ENCODE measurements at regions not wholly inside any gene's neighbourhood (a gene's known extent, or its start where the extent isn't known, plus 50 kb on each side); places are given as distances from the start of the nearest gene placed in this dataset.

GRCh38 chr7:12456506-12456905, 52.8 kb upstream of the VWDE start:
- H3K27me3 Mint-ChIP-seq (ENCODE audit: low read depth): peaks cover 11% of the 10 kb centered on the region
- ATAC-seq: no peak

GRCh38 chr7:12458520-12459131, 55.0 kb upstream of the VWDE start:
- H3K36me3 Mint-ChIP-seq (ENCODE audit: insufficient read depth): no peaks in the 10 kb centered on the region
- H3K27me3 Mint-ChIP-seq (ENCODE audit: low read depth): peaks cover 11% of the 10 kb centered on the region
- H3K4me1 Mint-ChIP-seq (ENCODE audit: low read depth): no peaks in the 10 kb centered on the region
- H3K4me3 Mint-ChIP-seq: no peak overlapping the region
- DNase-seq (no peak), ATAC-seq (peak; percentile 46 to 54)
- H3K9me3 Mint-ChIP-seq: no peaks in the 10 kb centered on the region

More at GRCh38 chr7:12456506-12456905, 52.8 kb upstream of the VWDE start:
- Mint-ChIP-seq H3K4me1 (ENCODE audit: low read depth) (no peaks in the 10 kb centered on the region), H3K9me3 (no peaks in the 10 kb centered on the region), H3K4me3 (no peak overlapping the region), H3K36me3 (ENCODE audit: insufficient read depth) (no peaks in the 10 kb centered on the region)
- no peak for DNase-seq

- H3K4me1 Mint-ChIP-seq (ENCODE audit: low read depth): no peaks in the 10 kb centered on the region
- no peak for DNase-seq
- H3K4me3 Mint-ChIP-seq: no peak overlapping the region
- no peaks in the 10 kb centered on the region for H3K27me3 Mint-ChIP-seq (ENCODE audit: low read depth)
- no peaks in the 10 kb centered on the region for H3K36me3 Mint-ChIP-seq (ENCODE audit: insufficient read depth)
- no peak for ATAC-seq
- H3K9me3 Mint-ChIP-seq: no peaks in the 10 kb centered on the region
Measured at GRCh38 chr7:12467837-12468236, 64.2 kb upstream of the VWDE start.

GRCh38 chr7:12469568-12469967, 65.9 kb upstream of the VWDE start:
- no peak overlapping the region for H3K4me3 Mint-ChIP-seq
- no peaks in the 10 kb centered on the region for H3K4me1 Mint-ChIP-seq (ENCODE audit: low read depth)
- ATAC-seq (no peak), DNase-seq (no peak)
- H3K36me3 Mint-ChIP-seq (ENCODE audit: insufficient read depth): no peaks in the 10 kb centered on the region
- H3K9me3 Mint-ChIP-seq: no peaks in the 10 kb centered on the region
- H3K27me3 Mint-ChIP-seq (ENCODE audit: low read depth): no peaks in the 10 kb centered on the region

- H3K27me3 Mint-ChIP-seq (ENCODE audit: low read depth): no peaks in the 10 kb centered on the region
- DNase-seq: no peak
- no peaks in the 10 kb centered on the region for H3K9me3 Mint-ChIP-seq
- no peaks in the 10 kb centered on the region for H3K4me1 Mint-ChIP-seq (ENCODE audit: low read depth)
- no peak overlapping the region for H3K4me3 Mint-ChIP-seq
- H3K36me3 Mint-ChIP-seq (ENCODE audit: insufficient read depth): no peaks in the 10 kb centered on the region
- ATAC-seq: no peak
Measured at GRCh38 chr7:12470930-12471329, 67.3 kb upstream of the VWDE start.

- no peaks in the 10 kb centered on the region for H3K9me3 Mint-ChIP-seq
- H3K36me3 Mint-ChIP-seq (ENCODE audit: insufficient read depth): no peaks in the 10 kb centered on the region
- ATAC-seq: no peak
- H3K4me1 Mint-ChIP-seq (ENCODE audit: low read depth): no peaks in the 10 kb centered on the region
- H3K27me3 Mint-ChIP-seq (ENCODE audit: low read depth): no peaks in the 10 kb centered on the region
- no peak overlapping the region for H3K4me3 Mint-ChIP-seq
- DNase-seq: no peak
Measured at GRCh38 chr7:12474035-12474434, 70.4 kb upstream of the VWDE start.

GRCh38 chr7:12475362-12476063, 71.8 kb upstream of the VWDE start:
- Mint-ChIP-seq H3K4me3 (no peak overlapping the region), H3K27me3 (ENCODE audit: low read depth) (no peaks in the 10 kb centered on the region), H3K36me3 (ENCODE audit: insufficient read depth) (no peaks in the 10 kb centered on the region), H3K9me3 (no peaks in the 10 kb centered on the region), H3K4me1 (ENCODE audit: low read depth) (no peaks in the 10 kb centered on the region)
- DNase-seq: no peak
- no peak for ATAC-seq

- DNase-seq (no peak), ATAC-seq (no peak)
- Mint-ChIP-seq H3K36me3 (ENCODE audit: insufficient read depth) (no peaks in the 10 kb centered on the region), H3K27me3 (ENCODE audit: low read depth) (no peaks in the 10 kb centered on the region), H3K9me3 (no peaks in the 10 kb centered on the region), H3K4me1 (ENCODE audit: low read depth) (peaks cover 5% of the 10 kb centered on the region), H3K4me3 (no peak overlapping the region)
Measured at GRCh38 chr7:12477620-12478019, 74.0 kb upstream of the VWDE start.

- Mint-ChIP-seq H3K27me3 (ENCODE audit: low read depth) (no peaks in the 10 kb centered on the region), H3K9me3 (no peaks in the 10 kb centered on the region), H3K36me3 (ENCODE audit: insufficient read depth) (no peaks in the 10 kb centered on the region), H3K4me1 (ENCODE audit: low read depth) (peaks cover 5% of the 10 kb centered on the region), H3K4me3 (peak overlapping the region; percentile 31)
- ATAC-seq (peak in 1 of 2 donors; percentile 48), DNase-seq (no peak)
Measured at GRCh38 chr7:12481722-12482121, 78.1 kb upstream of the VWDE start.

GRCh38 chr7:12485845-12486244, 82.2 kb upstream of the VWDE start:
- Mint-ChIP-seq H3K9me3 (no peaks in the 10 kb centered on the region), H3K4me3 (no peak overlapping the region), H3K27me3 (ENCODE audit: low read depth) (peaks cover 7% of the 10 kb centered on the region), H3K4me1 (ENCODE audit: low read depth) (peaks cover 5% of the 10 kb centered on the region), H3K36me3 (ENCODE audit: insufficient read depth) (no peaks in the 10 kb centered on the region)
- DNase-seq (no peak), ATAC-seq (no peak)

GRCh38 chr7:12488341-12488740, 82.2 kb upstream of the SCIN start:
- H3K36me3 Mint-ChIP-seq (ENCODE audit: insufficient read depth): no peaks in the 10 kb centered on the region
- H3K9me3 Mint-ChIP-seq: no peaks in the 10 kb centered on the region
- ATAC-seq (no peak), DNase-seq (no peak)
- H3K4me3 Mint-ChIP-seq: no peak overlapping the region
- H3K27me3 Mint-ChIP-seq (ENCODE audit: low read depth): peaks cover 8% of the 10 kb centered on the region
- H3K4me1 Mint-ChIP-seq (ENCODE audit: low read depth): no peaks in the 10 kb centered on the region

GRCh38 chr7:12490107-12490688, 80.3 kb upstream of the SCIN start:
- H3K9me3 Mint-ChIP-seq: no peaks in the 10 kb centered on the region
- no peaks in the 10 kb centered on the region for H3K4me1 Mint-ChIP-seq (ENCODE audit: low read depth)

GRCh38 chr7:12490940-12491339, 79.6 kb upstream of the SCIN start:
- H3K36me3 Mint-ChIP-seq (ENCODE audit: insufficient read depth): no peaks in the 10 kb centered on the region
- no peaks in the 10 kb centered on the region for H3K4me1 Mint-ChIP-seq (ENCODE audit: low read depth)
- no peak for DNase-seq
- no peak for ATAC-seq
- no peaks in the 10 kb centered on the region for H3K9me3 Mint-ChIP-seq
- peaks cover 8% of the 10 kb centered on the region for H3K27me3 Mint-ChIP-seq (ENCODE audit: low read depth)
- H3K4me3 Mint-ChIP-seq: no peak overlapping the region

More at GRCh38 chr7:12490107-12490688, 80.3 kb upstream of the SCIN start:
- no peak overlapping the region for H3K4me3 Mint-ChIP-seq
- H3K27me3 Mint-ChIP-seq (ENCODE audit: low read depth): peaks cover 8% of the 10 kb centered on the region
- DNase-seq: no peak
- peak in 1 of 2 donors; percentile 35 for ATAC-seq
- no peaks in the 10 kb centered on the region for H3K36me3 Mint-ChIP-seq (ENCODE audit: insufficient read depth)

- Mint-ChIP-seq H3K36me3 (ENCODE audit: insufficient read depth) (no peaks in the 10 kb centered on the region), H3K4me3 (no peak overlapping the region), H3K4me1 (ENCODE audit: low read depth) (no peaks in the 10 kb centered on the region), H3K9me3 (no peaks in the 10 kb centered on the region), H3K27me3 (ENCODE audit: low read depth) (peaks cover 11% of the 10 kb centered on the region)
- DNase-seq: no peak
- ATAC-seq: no peak
Measured at GRCh38 chr7:12491526-12491925, 79.0 kb upstream of the SCIN start.

GRCh38 chr7:12493407-12493806, 77.1 kb upstream of the SCIN start:
- DNase-seq: no peak
- no peaks in the 10 kb centered on the region for H3K9me3 Mint-ChIP-seq
- no peak for ATAC-seq
- H3K4me3 Mint-ChIP-seq: no peak overlapping the region
- H3K4me1 Mint-ChIP-seq (ENCODE audit: low read depth): peaks cover 4% of the 10 kb centered on the region
- H3K27me3 Mint-ChIP-seq (ENCODE audit: low read depth): peaks cover 13% of the 10 kb centered on the region
- no peaks in the 10 kb centered on the region for H3K36me3 Mint-ChIP-seq (ENCODE audit: insufficient read depth)

Data from activated T-cell treated with anti-CD3 and anti-CD28 coated beads, Interleukin-2, amount 50 U/mL, for 4 hours (primary cell).